ENCODE measurements at regions not wholly inside any gene's neighbourhood (a gene's known extent, or its start where the extent isn't known, plus 50 kb on each side); places are given as distances from the start of the nearest gene placed in this dataset.

- Histone ChIP-seq H3K36me3 (ENCODE audit: control insufficient read depth in 1 of 2, insufficient read depth in 2 of 2, low read length in 1 of 2) (no peaks in the 10 kb centered on the region), H3K27ac (ENCODE audit: low read depth in 1 of 2, low read length in 2 of 2) (no peak overlapping the region), H3K4me3 (ENCODE audit: low read length in 2 of 2) (no peak overlapping the region), H3K4me1 (ENCODE audit: control insufficient read depth in 1 of 2, insufficient read depth in 2 of 2, low read length in 2 of 2) (peaks cover 0 to 6% of the 10 kb centered on the region in 2 donors), H3K9me3 (ENCODE audit: control insufficient read depth, low read length) (no peaks in the 10 kb centered on the region), H3K27me3 (ENCODE audit: control insufficient read depth in 1 of 2, insufficient read depth in 2 of 2, low read length in 1 of 2) (no peaks in the 10 kb centered on the region)
- 7 to 19% methylated on average over 1 of the region's 1 CpG for WGBS, 2 donors
- ATAC-seq (ENCODE audit: low FRiP score) (no peak), DNase-seq (no peak)
- intact Hi-C loops (cut with DNase I), result no loop called here
Observed at GRCh38 chr2:17427401-17427800, 90.8 kb downstream of the RAD51AP2 start.

DNA sequence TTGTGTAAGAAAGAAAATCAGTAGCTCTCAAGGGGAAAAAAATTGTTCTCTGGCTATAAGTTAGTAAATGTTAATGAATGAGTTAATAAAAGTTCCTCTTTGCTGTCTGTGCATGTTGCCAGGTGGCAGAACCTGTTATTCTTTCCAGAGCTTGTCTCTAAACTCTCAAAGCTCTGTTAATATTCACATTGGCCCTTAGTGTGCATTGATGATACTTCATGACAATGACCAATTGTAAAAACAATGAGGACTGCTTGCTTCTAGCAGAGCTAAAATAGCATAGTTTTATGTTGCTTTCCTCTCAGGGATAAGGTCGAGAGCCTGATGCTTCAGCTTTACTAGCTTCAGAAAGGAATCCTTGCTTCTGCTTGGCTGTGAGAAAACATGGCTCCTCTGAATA, 91.5 kb downstream of the RAD51AP2 start:
- intact Hi-C loops (cut with DNase I), result no loop called here
- ATAC-seq (ENCODE audit: low FRiP score), result no peak
- no peaks in the 10 kb centered on the region for H3K36me3 ChIP-seq (ENCODE audit: control insufficient read depth in 1 of 2, insufficient read depth in 2 of 2, low read length in 1 of 2)
- WGBS, 2 donors, result 21% methylated on average over 1 of the region's 1 CpG
- no peak for DNase-seq
- no peaks in the 10 kb centered on the region for H3K27me3 ChIP-seq (ENCODE audit: control insufficient read depth in 1 of 2, insufficient read depth in 2 of 2, low read length in 1 of 2)
- H3K4me3 ChIP-seq (ENCODE audit: low read length in 2 of 2), result no peak overlapping the region
- H3K27ac ChIP-seq (ENCODE audit: low read depth in 1 of 2, low read length in 2 of 2), result no peak overlapping the region
- H3K4me1 ChIP-seq (ENCODE audit: control insufficient read depth in 1 of 2, insufficient read depth in 2 of 2, low read length in 2 of 2), result peaks cover 0 to 6% of the 10 kb centered on the region in 2 donors
- no peaks in the 10 kb centered on the region for H3K9me3 ChIP-seq (ENCODE audit: control insufficient read depth, low read length)

DNA sequence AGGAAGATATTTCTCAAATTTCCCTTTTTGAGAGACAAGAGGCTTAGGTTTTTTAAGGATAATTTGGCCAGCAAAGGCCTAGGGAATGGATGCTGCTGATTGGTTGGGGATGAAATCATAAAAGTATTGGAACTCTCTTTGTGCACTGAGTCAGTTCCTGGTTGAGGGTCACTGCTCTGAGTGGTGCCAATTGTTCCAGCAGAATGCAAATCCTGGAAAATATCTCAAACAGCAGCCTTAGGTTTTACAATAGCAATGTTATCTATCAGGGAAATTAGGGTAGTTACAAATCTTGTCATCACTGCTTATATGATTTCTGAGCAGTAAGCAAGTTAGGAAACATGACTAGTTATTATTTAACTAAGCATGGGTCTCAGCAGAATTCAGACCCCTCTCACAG, 96.2 kb downstream of the RAD51AP2 start:
- H3K27ac ChIP-seq (ENCODE audit: low read depth in 1 of 2, low read length in 2 of 2), result no peak overlapping the region
- ATAC-seq (ENCODE audit: low FRiP score) (no peak), DNase-seq (no peak)
- no peaks in the 10 kb centered on the region for H3K9me3 ChIP-seq (ENCODE audit: control insufficient read depth, low read length)
- intact Hi-C loops (cut with DNase I), result no loop called here
- no peak overlapping the region for H3K4me3 ChIP-seq (ENCODE audit: low read length in 2 of 2)
- H3K4me1 ChIP-seq (ENCODE audit: control insufficient read depth in 1 of 2, insufficient read depth in 2 of 2, low read length in 2 of 2), result no peaks in the 10 kb centered on the region
- no peaks in the 10 kb centered on the region for H3K36me3 ChIP-seq (ENCODE audit: control insufficient read depth in 1 of 2, insufficient read depth in 2 of 2, low read length in 1 of 2)
- H3K27me3 ChIP-seq (ENCODE audit: control insufficient read depth in 1 of 2, insufficient read depth in 2 of 2, low read length in 1 of 2), result no peaks in the 10 kb centered on the region

DNA sequence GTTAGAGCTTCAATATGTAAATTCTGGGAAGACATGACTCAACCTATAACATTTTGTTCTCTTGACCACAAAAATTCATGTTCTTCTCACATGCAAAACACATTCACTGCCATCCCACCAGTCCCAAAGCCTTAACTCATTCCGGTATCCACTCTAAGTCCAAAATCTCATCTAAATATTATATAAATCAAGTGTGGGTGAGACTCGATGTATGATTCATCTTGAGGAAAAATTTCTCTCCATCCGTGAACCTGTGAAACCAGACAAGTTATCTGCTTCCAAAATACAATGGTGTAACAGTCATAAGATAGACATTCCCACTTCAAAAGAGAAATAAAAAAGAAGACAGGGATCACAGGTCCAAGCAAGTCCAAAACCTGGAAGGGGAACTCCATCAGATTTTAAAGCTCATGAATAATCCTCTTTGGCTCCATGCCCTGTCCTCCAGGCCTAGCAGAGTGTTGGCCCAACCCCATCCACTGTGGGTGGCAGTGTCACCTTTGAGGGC, 101.3 kb downstream of the RAD51AP2 start:
- H3K4me3 ChIP-seq (ENCODE audit: low read length in 2 of 2), result no peak overlapping the region
- no peak overlapping the region for H3K27ac ChIP-seq (ENCODE audit: low read depth in 1 of 2, low read length in 2 of 2)
- 68 to 71% methylated on average over 3 of the region's 3 CpGs for WGBS, 2 donors
- intact Hi-C loops (cut with DNase I), result no loop called here
- no peaks in the 10 kb centered on the region for H3K36me3 ChIP-seq (ENCODE audit: control insufficient read depth in 1 of 2, insufficient read depth in 2 of 2, low read length in 1 of 2)
- ATAC-seq (ENCODE audit: low FRiP score) (no peak), DNase-seq (no peak)
- no peaks in the 10 kb centered on the region for H3K9me3 ChIP-seq (ENCODE audit: control insufficient read depth, low read length)
- H3K4me1 ChIP-seq (ENCODE audit: control insufficient read depth in 1 of 2, insufficient read depth in 2 of 2, low read length in 2 of 2), result no peaks in the 10 kb centered on the region
- H3K27me3 ChIP-seq (ENCODE audit: control insufficient read depth in 1 of 2, insufficient read depth in 2 of 2, low read length in 1 of 2), result no peaks in the 10 kb centered on the region

DNA sequence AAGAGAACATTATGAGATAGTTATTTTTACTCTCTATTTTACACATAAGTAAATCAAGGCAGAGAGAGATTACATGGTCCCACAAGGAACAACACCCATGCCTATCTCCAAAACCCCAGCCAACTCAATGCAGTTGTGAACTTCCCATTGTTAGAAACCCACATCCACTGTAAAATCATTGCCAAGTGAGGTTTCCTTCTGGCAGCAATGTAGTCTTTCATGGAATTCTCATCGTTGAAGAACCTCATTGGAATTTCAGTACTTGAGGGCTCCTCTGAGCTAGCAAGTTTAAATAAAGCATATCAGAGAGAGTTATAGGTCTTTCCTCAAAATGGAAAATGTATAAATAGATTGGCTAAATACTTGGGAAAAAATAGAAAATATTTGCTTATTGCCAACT, 105.2 kb downstream of the RAD51AP2 start:
- WGBS, 2 donors, result 10 to 24% methylated on average over 1 of the region's 1 CpG

GRCh38 chr2:17401096-17401495, 117.1 kb downstream of the RAD51AP2 start:
- intact Hi-C loops (cut with DNase I), result no loop called here

More for the DNA sequence above, 105.2 kb downstream of the RAD51AP2 start:
- Histone ChIP-seq H3K27me3 (ENCODE audit: control insufficient read depth in 1 of 2, insufficient read depth in 2 of 2, low read length in 1 of 2) (no peaks in the 10 kb centered on the region), H3K4me1 (ENCODE audit: control insufficient read depth in 1 of 2, insufficient read depth in 2 of 2, low read length in 2 of 2) (no peaks in the 10 kb centered on the region), H3K9me3 (ENCODE audit: control insufficient read depth, low read length) (no peaks in the 10 kb centered on the region), H3K27ac (ENCODE audit: low read depth in 1 of 2, low read length in 2 of 2) (no peak overlapping the region), H3K4me3 (ENCODE audit: low read length in 2 of 2) (no peak overlapping the region), H3K36me3 (ENCODE audit: control insufficient read depth in 1 of 2, insufficient read depth in 2 of 2, low read length in 1 of 2) (no peaks in the 10 kb centered on the region)
- DNase-seq (no peak), ATAC-seq (ENCODE audit: low FRiP score) (no peak)
- intact Hi-C loops (cut with DNase I), result no loop called here

GRCh38 chr2:17398770-17399169, 119.5 kb downstream of the RAD51AP2 start:
- H3K27ac ChIP-seq (ENCODE audit: low read depth in 1 of 2, low read length in 2 of 2), result no peak overlapping the region
- no peaks in the 10 kb centered on the region for H3K4me1 ChIP-seq (ENCODE audit: control insufficient read depth in 1 of 2, insufficient read depth in 2 of 2, low read length in 2 of 2)
- no peak overlapping the region for H3K4me3 ChIP-seq (ENCODE audit: low read length in 2 of 2)
- no peaks in the 10 kb centered on the region for H3K9me3 ChIP-seq (ENCODE audit: control insufficient read depth, low read length)
- ATAC-seq (ENCODE audit: low FRiP score), result no peak
- H3K36me3 ChIP-seq (ENCODE audit: control insufficient read depth in 1 of 2, insufficient read depth in 2 of 2, low read length in 1 of 2), result no peaks in the 10 kb centered on the region
- intact Hi-C loops (cut with DNase I), result no loop called here
- no peak for DNase-seq
- H3K27me3 ChIP-seq (ENCODE audit: control insufficient read depth in 1 of 2, insufficient read depth in 2 of 2, low read length in 1 of 2), result no peaks in the 10 kb centered on the region
- 92 to 95% methylated on average over 2 of the region's 2 CpGs for WGBS, 2 donors

More at GRCh38 chr2:17401096-17401495, 117.1 kb downstream of the RAD51AP2 start:
- Histone ChIP-seq H3K4me3 (ENCODE audit: low read length in 2 of 2) (no peak overlapping the region), H3K27me3 (ENCODE audit: control insufficient read depth in 1 of 2, insufficient read depth in 2 of 2, low read length in 1 of 2) (no peaks in the 10 kb centered on the region), H3K4me1 (ENCODE audit: control insufficient read depth in 1 of 2, insufficient read depth in 2 of 2, low read length in 2 of 2) (no peaks in the 10 kb centered on the region), H3K36me3 (ENCODE audit: control insufficient read depth in 1 of 2, insufficient read depth in 2 of 2, low read length in 1 of 2) (no peaks in the 10 kb centered on the region), H3K9me3 (ENCODE audit: control insufficient read depth, low read length) (no peaks in the 10 kb centered on the region), H3K27ac (ENCODE audit: low read depth in 1 of 2, low read length in 2 of 2) (no peak overlapping the region)
- ATAC-seq (ENCODE audit: low FRiP score) (no peak), DNase-seq (no peak)
- 43 to 47% methylated on average over 1 of the region's 1 CpG for WGBS, 2 donors

GRCh38 chr2:17388798-17389197, 129.4 kb downstream of the RAD51AP2 start:
- intact Hi-C loops (cut with DNase I), result no loop called here
- ATAC-seq (ENCODE audit: low FRiP score), result no peak
- Histone ChIP-seq H3K27me3 (ENCODE audit: control insufficient read depth in 1 of 2, insufficient read depth in 2 of 2, low read length in 1 of 2) (peaks cover 0 to 1% of the 10 kb centered on the region in 2 donors), H3K36me3 (ENCODE audit: control insufficient read depth in 1 of 2, insufficient read depth in 2 of 2, low read length in 1 of 2) (no peaks in the 10 kb centered on the region), H3K4me3 (ENCODE audit: low read length in 2 of 2) (no peak overlapping the region), H3K9me3 (ENCODE audit: control insufficient read depth, low read length) (no peaks in the 10 kb centered on the region), H3K27ac (ENCODE audit: low read depth in 1 of 2, low read length in 2 of 2) (no peak overlapping the region), H3K4me1 (ENCODE audit: control insufficient read depth in 1 of 2, insufficient read depth in 2 of 2, low read length in 2 of 2) (no peaks in the 10 kb centered on the region)
- DNase-seq, result no peak

DNA sequence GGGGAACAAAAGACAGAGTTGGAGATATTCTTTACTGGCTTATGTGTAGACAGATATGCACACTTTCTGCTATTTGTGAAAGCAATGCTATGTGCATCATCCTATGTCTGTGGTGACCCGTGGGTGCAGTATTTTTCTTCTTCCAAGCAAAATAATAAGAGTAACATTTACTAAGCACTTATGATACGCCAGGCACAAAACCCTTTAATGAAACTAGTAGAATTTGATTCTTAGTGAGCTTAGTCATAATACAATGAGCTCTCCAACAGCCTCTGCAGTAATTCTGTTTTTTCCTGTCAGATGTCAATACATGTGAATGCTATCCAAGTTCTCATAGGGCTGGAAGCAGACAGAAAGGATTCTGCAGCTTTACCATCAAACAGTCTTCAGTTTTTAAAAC, 130.6 kb downstream of the RAD51AP2 start:
- Histone ChIP-seq H3K36me3 (ENCODE audit: control insufficient read depth in 1 of 2, insufficient read depth in 2 of 2, low read length in 1 of 2) (no peaks in the 10 kb centered on the region), H3K27ac (ENCODE audit: low read depth in 1 of 2, low read length in 2 of 2) (no peak overlapping the region), H3K4me3 (ENCODE audit: low read length in 2 of 2) (no peak overlapping the region), H3K9me3 (ENCODE audit: control insufficient read depth, low read length) (no peaks in the 10 kb centered on the region), H3K27me3 (ENCODE audit: control insufficient read depth in 1 of 2, insufficient read depth in 2 of 2, low read length in 1 of 2) (peaks cover 0 to 1% of the 10 kb centered on the region in 2 donors), H3K4me1 (ENCODE audit: control insufficient read depth in 1 of 2, insufficient read depth in 2 of 2, low read length in 2 of 2) (no peaks in the 10 kb centered on the region)
- no peak for ATAC-seq (ENCODE audit: low FRiP score)
- intact Hi-C loops (cut with DNase I), result no loop called here
- DNase-seq, result no peak
- WGBS, 2 donors, result 58 to 67% methylated on average over 2 of the region's 2 CpGs

Data from aorta (tissue), 5 donors.